ENCODE measurements at regions not wholly inside any gene's neighbourhood (a gene's known extent, or its start where the extent isn't known, plus 50 kb on each side); places are given as distances from the start of the nearest gene placed in this dataset.

DNA sequence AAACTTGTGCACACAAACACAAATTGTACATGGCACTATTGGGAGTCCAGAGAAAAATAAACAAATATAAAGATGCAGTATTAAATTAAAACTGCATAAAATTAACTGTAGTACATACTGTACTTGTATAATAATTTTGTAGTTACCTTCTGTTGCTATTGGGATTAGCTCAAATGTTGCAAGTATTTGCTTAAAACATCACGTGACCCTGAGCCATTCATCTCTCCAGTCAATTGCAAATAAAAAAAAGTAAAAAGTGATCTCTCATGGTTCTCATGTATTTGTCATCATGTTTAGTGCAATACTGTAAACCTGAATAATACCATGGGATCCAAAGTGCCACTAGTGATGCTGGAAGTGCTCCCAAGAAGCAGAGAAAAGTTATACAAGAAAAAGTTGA lies 88.1 kb upstream of the NAV3 start:
- Histone ChIP-seq H3K9ac (ENCODE audit: extremely low read depth, insufficient read length, low read length) (no peak overlapping the region), H3K79me2 (ENCODE audit: insufficient read depth, low read length) (no peaks in the 10 kb centered on the region), H3K14ac (ENCODE audit: insufficient read depth, low read length) (no peak overlapping the region), H3K23me2 (ENCODE audit: insufficient read length, low read depth, low read length, poor library complexity, severe bottlenecking) (no peaks in the 10 kb centered on the region), H3K27me3 (ENCODE audit: insufficient read depth, low read length) (no peaks in the 10 kb centered on the region), H3K23ac (ENCODE audit: insufficient read length, low read depth, low read length) (no peak overlapping the region), H3K9me3 (ENCODE audit: control insufficient read depth, low read depth, low read length) (no peaks in the 10 kb centered on the region), H2BK5ac (ENCODE audit: insufficient read length, low read length) (no peak overlapping the region), H2BK120ac (ENCODE audit: low read depth, low read length, poor library complexity, severe bottlenecking) (no peak overlapping the region), H3K4ac (ENCODE audit: low read depth, low read length) (no peak overlapping the region), H2BK15ac (ENCODE audit: low read depth, low read length) (no peak overlapping the region), H2AFZ (ENCODE audit: low read length) (no peak overlapping the region), H4K5ac (ENCODE audit: insufficient read length, low read depth, low read length) (no peak overlapping the region), H3K56ac (ENCODE audit: insufficient read length, low read depth, low read length) (no peak overlapping the region), H3K79me1 (ENCODE audit: insufficient read depth, low read depth, low read length, poor library complexity, severe bottlenecking) (no peaks in the 10 kb centered on the region), H4K8ac (replicated peaks; ENCODE audit: insufficient read length, low read depth, low read length) (no peak overlapping the region), H3K4me1 (ENCODE audit: insufficient read depth, low read length) (no peaks in the 10 kb centered on the region), H2BK12ac (ENCODE audit: insufficient read length, low read depth, low read length) (no peak overlapping the region), H2AK5ac (ENCODE audit: insufficient read length, low read length) (no peak overlapping the region), H3K27ac (ENCODE audit: insufficient read length, low read depth, low read length) (no peak overlapping the region), H4K91ac (ENCODE audit: insufficient read length, low read depth, low read length) (no peak overlapping the region), H3K4me2 (ENCODE audit: insufficient read depth, insufficient read length, low read length) (no peak overlapping the region), H3K18ac (ENCODE audit: insufficient read length, low read depth, low read length) (no peak overlapping the region), H3T11ph (ENCODE audit: low read length) (no peak overlapping the region), H2BK20ac (ENCODE audit: low read depth, low read length, poor library complexity, severe bottlenecking) (no peak overlapping the region), H4K20me1 (ENCODE audit: control insufficient read depth, insufficient read depth, insufficient read length) (no peaks in the 10 kb centered on the region)
- no CpG with 5 or more reads among the region's 1 CpG for WGBS (ENCODE audit: extremely low coverage, insufficient read length, low lambda C conversion rate)
- H3K36me3 Mint-ChIP-seq (ENCODE audit: insufficient read depth in 1 of 3, low read depth in 3 of 3) = peaks cover 0 to 4% (median 1%) of the 10 kb centered on the region in 3 experiments; a peak in 2 of 7 replicates
- H3K4me1 Mint-ChIP-seq = peaks cover 0 to 4% of the 10 kb centered on the region in 2 experiments; a peak in 1 of 4 replicates
- TF ChIP-seq, protein P1, sequence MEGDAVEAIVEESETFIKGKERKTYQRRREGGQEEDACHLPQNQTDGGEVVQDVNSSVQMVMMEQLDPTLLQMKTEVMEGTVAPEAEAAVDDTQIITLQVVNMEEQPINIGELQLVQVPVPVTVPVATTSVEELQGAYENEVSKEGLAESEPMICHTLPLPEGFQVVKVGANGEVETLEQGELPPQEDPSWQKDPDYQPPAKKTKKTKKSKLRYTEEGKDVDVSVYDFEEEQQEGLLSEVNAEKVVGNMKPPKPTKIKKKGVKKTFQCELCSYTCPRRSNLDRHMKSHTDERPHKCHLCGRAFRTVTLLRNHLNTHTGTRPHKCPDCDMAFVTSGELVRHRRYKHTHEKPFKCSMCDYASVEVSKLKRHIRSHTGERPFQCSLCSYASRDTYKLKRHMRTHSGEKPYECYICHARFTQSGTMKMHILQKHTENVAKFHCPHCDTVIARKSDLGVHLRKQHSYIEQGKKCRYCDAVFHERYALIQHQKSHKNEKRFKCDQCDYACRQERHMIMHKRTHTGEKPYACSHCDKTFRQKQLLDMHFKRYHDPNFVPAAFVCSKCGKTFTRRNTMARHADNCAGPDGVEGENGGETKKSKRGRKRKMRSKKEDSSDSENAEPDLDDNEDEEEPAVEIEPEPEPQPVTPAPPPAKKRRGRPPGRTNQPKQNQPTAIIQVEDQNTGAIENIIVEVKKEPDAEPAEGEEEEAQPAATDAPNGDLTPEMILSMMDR (conservative IDR thresholded peaks at IDR 0.05) = no peak
- DNase-seq = no peak
- H3K4me3 Mint-ChIP-seq = no peak overlapping the region
- H3K27me3 Mint-ChIP-seq (ENCODE audit: low read depth) = no peaks in the 10 kb centered on the region
- no peak overlapping the region for H3K27ac Mint-ChIP-seq
- no peaks in the 10 kb centered on the region for H3K9me3 Mint-ChIP-seq
